Immature natural killer cell (primary cell): ENCODE measurements at regions not wholly inside any gene's neighbourhood (a gene's known extent, or its start where the extent isn't known, plus 50 kb on each side); places are given as distances from the start of the nearest gene placed in this dataset.

Experiments used
- DNase-seq, 3 donors: peaks; one replicate each; pipeline ENCODE4 v3.0.0; 2022; ENCODE audit warnings: mixed read lengths in 1 of 3
- H3K27ac Mint-ChIP-seq, 6 donors: one replicate each; pipeline ENCODE4 v1.8.0; 2020; ENCODE audit warnings: mixed read lengths in 6 of 6, mild to moderate bottlenecking in 5 of 6, inconsistent platforms in 4 of 6, moderate library complexity in 3 of 6
- H3K27me3 Mint-ChIP-seq, 3 donors: one replicate each; pipeline ENCODE4 v1.8.0; 2020 to 2021; ENCODE audit warnings: low read depth in 3 of 3, mild to moderate bottlenecking in 3 of 3, mixed read lengths in 3 of 3, moderate library complexity in 3 of 3, inconsistent platforms in 1 of 3
- H3K36me3 Mint-ChIP-seq, 3 donors: one replicate each; pipeline ENCODE4 v1.8.0; 2020; ENCODE audit warnings: mixed read lengths in 3 of 3, inconsistent platforms in 2 of 3, mild to moderate bottlenecking in 2 of 3
- H3K4me1 Mint-ChIP-seq, 2 donors: one replicate each; pipeline ENCODE4 v1.8.0; 2020; ENCODE audit warnings: inconsistent platforms in 2 of 2, mild to moderate bottlenecking in 2 of 2, mixed read lengths in 2 of 2, moderate library complexity in 1 of 2
- H3K4me3 Mint-ChIP-seq, 5 donors: one replicate each; pipeline ENCODE4 v1.8.0; 2020; ENCODE audit warnings: mild to moderate bottlenecking in 5 of 5, mixed read lengths in 5 of 5, inconsistent platforms in 3 of 5, moderate library complexity in 3 of 5
- H3K9me3 Mint-ChIP-seq, 6 donors: one replicate each; pipeline ENCODE4 v1.8.0; 2020; ENCODE audit warnings: mild to moderate bottlenecking in 6 of 6, mixed read lengths in 6 of 6, inconsistent platforms in 4 of 6, moderate library complexity in 3 of 6

DNA sequence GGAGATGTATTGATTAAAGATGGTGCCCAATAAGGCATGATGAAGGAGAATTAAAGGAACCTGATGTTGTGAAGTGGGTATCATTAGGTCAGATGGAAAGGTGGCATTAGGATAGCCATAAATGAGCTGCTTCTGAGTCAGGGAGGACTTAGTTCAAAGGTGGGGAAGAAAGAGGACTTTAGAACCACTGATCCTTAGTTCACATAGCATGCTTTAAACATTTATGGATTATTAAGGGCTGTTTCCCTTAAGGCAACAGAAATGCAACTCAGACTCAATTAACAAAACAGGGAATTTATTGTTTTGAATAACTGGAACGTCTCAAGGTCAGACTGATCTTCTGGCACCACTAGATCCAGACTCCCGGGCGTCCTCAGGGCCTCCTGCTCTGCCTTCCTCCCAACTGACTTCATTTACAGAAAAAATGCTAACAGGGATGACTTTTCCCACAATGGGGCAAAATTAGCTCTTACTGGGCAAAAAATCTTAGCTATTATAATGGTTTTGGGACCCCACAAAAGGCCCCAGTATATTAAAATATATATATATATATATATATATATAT is 1526.0 kb downstream of the TBC1D22A start:
- H3K4me1 Mint-ChIP-seq: no peaks in the 10 kb centered on the region
- peaks cover 0 to 7% (median 3%) of the 10 kb centered on the region in 3 donors for H3K36me3 Mint-ChIP-seq
- H3K27ac Mint-ChIP-seq: no peak overlapping the region
- H3K9me3 Mint-ChIP-seq: peaks cover 0 to 3% (median 0%) of the 10 kb centered on the region in 6 donors
- peaks cover 0 to 10% (median 5%) of the 10 kb centered on the region in 3 donors for H3K27me3 Mint-ChIP-seq
- no peak for DNase-seq
- H3K4me3 Mint-ChIP-seq: no peak overlapping the region

DNA sequence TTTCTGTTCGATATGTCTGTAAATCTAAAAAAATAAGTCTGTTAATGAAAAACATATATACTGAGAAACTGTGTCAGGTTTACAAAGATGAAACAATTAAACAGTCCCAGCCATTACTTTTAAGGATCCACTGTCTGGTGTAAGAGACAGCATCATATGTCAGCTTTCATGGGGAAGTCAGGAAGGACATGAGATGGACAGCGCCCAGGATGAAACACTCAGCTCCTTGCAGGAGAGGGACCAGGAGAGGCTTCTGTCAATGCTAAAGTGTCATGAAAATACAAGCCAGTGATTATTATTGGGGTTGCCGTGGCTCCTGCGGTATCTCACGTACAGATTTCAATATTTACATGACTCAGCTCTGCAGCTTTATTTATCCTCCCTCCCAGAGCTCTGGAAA is 1524.6 kb downstream of the TBC1D22A start:
- DNase-seq: no peak
- Mint-ChIP-seq H3K4me3 (no peak overlapping the region), H3K9me3 (peaks cover 0 to 3% (median 0%) of the 10 kb centered on the region in 6 donors), H3K4me1 (no peaks in the 10 kb centered on the region), H3K36me3 (peaks cover 0 to 6% (median 3%) of the 10 kb centered on the region in 3 donors), H3K27me3 (peaks cover 0 to 6% (median 2%) of the 10 kb centered on the region in 3 donors), H3K27ac (no peak overlapping the region)

DNA sequence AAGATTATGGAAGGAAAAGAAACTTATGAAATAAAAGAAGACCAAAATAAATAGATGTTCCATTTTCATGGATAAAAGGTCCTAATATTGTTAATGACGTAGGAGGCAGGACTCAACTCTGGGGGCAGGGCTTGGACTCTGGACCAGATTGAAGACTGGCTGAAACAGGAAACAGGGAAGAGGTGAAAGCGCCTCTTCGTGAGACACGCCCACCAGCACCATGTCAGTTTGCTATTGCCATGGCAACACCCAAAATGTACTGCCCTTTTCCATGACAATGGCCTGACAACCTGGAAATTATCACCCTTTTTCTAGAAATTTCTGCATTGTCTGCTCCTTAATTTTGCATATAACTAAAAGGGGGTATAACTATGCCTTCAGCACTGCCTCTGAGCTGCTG is 1522.2 kb downstream of the TBC1D22A start:
- Mint-ChIP-seq H3K36me3 (peaks cover 0 to 3% (median 0%) of the 10 kb centered on the region in 3 donors), H3K27me3 (peaks cover 3 to 8% (median 4%) of the 10 kb centered on the region in 3 donors), H3K9me3 (no peaks in the 10 kb centered on the region), H3K4me1 (no peaks in the 10 kb centered on the region), H3K4me3 (no peak overlapping the region), H3K27ac (no peak overlapping the region)
- no peak for DNase-seq

DNA sequence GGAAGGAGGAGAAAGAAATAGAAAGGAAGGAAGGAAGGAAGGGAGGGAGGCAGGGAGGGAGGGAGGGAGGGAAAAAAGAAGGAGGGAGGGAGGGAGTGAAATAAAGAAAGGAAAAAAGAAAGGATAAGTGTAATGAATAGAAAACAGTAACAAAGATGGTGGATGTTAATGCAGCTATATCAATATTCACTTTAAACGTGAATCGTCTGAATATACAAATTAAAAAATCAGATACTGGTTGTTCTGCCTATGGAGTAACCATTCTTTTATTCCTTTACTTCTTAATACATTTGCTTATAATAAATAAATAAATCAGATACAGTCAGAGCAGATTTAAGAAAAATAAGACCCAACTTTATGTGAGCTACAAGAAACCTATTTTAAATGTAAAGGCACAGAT is 1520.4 kb downstream of the TBC1D22A start:
- H3K27me3 Mint-ChIP-seq: peaks cover 7 to 13% (median 7%) of the 10 kb centered on the region in 3 donors
- no peaks in the 10 kb centered on the region for H3K4me1 Mint-ChIP-seq
- H3K36me3 Mint-ChIP-seq: peaks cover 0 to 3% (median 0%) of the 10 kb centered on the region in 3 donors
- H3K4me3 Mint-ChIP-seq: no peak overlapping the region
- H3K27ac Mint-ChIP-seq: no peak overlapping the region
- DNase-seq: no peak
- no peaks in the 10 kb centered on the region for H3K9me3 Mint-ChIP-seq

DNA sequence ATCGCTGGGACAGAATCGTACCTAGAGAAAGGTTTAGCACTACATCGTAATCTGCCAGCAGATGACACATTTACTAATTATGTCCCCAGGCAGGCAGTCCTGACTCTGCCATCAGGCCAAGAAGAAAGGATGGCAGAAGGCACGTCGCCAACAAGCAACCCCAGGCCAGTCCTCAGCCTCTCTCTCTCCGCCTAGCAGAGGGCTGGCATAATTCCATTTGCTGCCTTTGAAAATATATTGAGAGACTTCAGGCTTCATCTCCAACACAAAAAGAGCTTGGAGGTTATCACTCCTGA is 1517.0 kb downstream of the TBC1D22A start:
- Mint-ChIP-seq H3K4me3 (no peak overlapping the region), H3K36me3 (no peaks in the 10 kb centered on the region), H3K27ac (no peak overlapping the region), H3K4me1 (no peaks in the 10 kb centered on the region), H3K9me3 (no peaks in the 10 kb centered on the region), H3K27me3 (peaks cover 7 to 11% (median 11%) of the 10 kb centered on the region in 3 donors)
- DNase-seq: no peak

DNA sequence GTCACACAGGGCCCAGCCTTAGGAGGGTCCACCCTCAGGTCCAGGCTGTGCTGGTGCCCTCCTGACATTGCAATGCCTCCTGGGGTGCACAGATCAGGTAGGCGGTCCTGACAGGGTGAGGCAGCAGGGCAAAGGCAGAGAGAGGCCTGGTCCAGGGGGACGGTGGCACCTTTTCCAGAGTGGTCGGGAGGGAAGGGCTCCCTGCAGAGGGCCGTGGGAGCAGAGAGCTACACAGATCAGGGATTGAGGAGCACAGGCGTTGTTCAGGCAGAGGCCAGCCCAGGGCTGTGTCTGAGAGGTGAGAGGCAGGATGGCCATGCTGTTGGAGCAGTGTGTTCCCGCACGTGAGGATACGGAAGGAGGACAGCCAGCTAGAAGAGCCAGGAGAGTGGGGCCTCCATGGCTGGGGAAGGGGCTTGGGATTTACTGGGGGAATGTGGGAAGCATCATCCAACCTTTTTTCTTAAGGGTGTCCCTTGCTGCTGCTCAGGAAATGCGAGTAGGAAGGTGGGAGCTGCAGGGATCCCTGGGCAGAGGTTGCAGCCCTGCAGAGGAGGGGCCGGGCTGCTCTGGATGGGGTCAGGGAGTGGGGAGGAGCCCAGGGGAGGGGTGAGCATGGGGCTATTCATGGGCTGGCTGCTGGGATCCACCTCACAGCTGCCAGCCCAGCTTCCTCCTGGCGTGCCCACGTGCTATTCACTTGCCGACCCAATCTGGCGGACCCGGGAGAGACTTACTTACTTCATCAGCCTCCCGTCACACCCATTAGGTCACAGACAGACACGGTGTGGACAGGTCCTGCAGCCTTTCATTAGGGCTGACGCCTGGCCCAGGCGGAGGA is 1516.4 kb downstream of the TBC1D22A start:
- DNase-seq: no peak
- Mint-ChIP-seq H3K36me3 (no peaks in the 10 kb centered on the region), H3K4me3 (no peak overlapping the region), H3K27ac (no peak overlapping the region), H3K9me3 (no peaks in the 10 kb centered on the region), H3K4me1 (no peaks in the 10 kb centered on the region), H3K27me3 (peaks cover 7 to 11% (median 11%) of the 10 kb centered on the region in 3 donors)

DNA sequence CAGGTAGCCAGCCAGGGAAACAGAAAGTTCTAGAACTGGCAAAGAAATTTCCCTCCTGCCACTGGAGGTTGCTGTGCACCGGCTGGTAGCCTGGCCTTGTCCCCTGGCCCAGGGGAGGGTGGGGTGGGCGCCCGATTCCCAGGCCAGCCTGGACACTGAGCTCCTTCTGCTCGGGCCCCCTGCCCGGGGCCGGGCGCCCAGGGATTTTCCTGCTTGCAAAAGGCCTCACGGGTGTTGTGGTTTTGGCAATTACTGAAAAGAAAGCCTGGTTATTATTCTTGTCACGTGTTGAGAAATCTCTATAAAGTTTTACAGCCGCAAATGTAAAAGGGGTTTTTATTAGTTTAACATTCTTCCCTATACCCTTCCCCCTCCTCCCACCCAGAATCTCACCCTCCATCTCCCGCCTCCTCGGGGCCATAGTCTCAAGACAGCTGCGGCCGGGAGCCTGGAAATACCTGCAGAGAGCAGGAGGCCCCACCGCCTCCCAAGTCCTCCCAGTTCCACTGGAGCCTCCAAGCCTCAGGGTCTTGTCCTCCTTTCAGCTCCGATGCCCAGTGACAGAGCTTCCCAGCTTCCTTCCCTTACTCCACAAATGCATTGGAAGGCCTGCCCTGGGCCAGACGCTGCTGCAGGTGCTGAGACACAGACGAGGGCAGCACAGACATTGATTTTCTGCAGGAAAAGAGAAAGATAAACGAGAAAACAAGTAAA is 1515.6 kb downstream of the TBC1D22A start:
- H3K27ac Mint-ChIP-seq: no peak overlapping the region
- no peak for DNase-seq
- no peaks in the 10 kb centered on the region for H3K9me3 Mint-ChIP-seq
- H3K27me3 Mint-ChIP-seq: peaks cover 7 to 11% (median 11%) of the 10 kb centered on the region in 3 donors
- no peak overlapping the region for H3K4me3 Mint-ChIP-seq
- no peaks in the 10 kb centered on the region for H3K4me1 Mint-ChIP-seq
- no peaks in the 10 kb centered on the region for H3K36me3 Mint-ChIP-seq

DNA sequence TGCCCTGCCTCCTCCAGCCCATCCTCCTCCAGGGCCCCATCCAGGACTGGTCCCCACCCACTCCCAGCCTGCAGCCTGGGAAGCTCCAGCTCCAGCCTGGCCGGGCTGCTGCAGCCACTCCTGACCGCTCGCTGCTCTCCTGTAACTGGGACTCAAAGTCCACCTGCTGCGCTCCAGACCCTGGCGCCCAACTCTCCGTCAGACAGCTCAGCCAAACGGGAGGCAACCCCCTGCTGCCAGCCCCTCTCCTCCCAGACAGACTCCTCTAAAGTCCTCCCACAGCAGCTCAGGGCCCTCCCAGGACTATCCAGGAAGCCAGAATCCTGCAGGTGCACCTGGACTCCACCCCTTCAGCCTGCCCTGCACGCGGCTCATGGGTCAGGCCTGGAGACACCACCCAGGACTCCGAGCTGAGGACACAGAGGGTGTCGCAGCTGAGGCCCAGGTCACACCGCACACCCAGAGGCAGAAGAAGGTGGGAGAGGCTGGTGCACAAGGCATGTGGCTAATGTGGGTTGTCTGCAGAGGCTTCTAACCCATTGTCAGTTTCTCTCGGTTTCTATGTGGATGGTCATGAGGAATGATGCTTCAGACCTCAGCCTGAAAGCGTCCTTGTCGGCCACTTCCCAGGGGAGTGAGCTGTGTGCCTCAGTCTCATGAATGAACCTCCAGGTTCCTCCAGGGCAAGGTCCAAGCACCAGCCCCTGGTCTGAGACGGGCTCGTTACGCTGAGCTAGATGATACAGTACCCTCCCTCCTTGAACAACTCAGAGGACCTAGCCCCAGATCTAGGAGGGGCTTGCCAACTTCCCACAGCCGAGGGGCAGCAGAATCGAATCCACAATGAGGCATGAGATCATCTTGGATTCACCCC is 1514.8 kb downstream of the TBC1D22A start:
- H3K27ac Mint-ChIP-seq: no peak overlapping the region
- H3K4me3 Mint-ChIP-seq: no peak overlapping the region

DNA sequence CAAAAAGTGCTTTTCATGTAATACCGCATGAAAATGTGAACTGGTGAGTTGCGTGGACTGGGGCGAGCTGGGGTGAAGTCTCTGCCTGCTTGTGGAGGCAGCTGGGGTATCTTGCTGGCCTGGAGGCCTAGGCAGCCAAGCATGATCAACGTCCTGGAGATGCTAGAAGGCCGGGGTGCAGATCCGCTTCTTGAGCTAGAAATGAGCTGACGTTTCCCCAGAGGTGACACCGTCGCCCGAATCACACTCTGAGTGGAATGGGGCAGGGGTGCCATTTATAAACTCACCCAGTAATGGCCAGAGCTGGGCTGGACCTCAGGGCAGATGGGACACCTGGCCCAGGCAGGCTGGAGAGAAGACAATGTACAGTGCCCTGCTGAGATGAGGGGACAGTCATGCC is 1513.0 kb downstream of the TBC1D22A start:
- Mint-ChIP-seq H3K4me3 (no peak overlapping the region), H3K4me1 (no peaks in the 10 kb centered on the region), H3K27me3 (peaks cover 9 to 15% (median 10%) of the 10 kb centered on the region in 3 donors), H3K9me3 (no peaks in the 10 kb centered on the region), H3K27ac (no peak overlapping the region), H3K36me3 (no peaks in the 10 kb centered on the region)
- DNase-seq: no peak

More for the DNA sequence above, 1514.8 kb downstream of the TBC1D22A start:
- peaks cover 9 to 11% (median 11%) of the 10 kb centered on the region in 3 donors for H3K27me3 Mint-ChIP-seq
- no peaks in the 10 kb centered on the region for H3K4me1 Mint-ChIP-seq
- DNase-seq: no peak
- H3K9me3 Mint-ChIP-seq: no peaks in the 10 kb centered on the region
- H3K36me3 Mint-ChIP-seq: no peaks in the 10 kb centered on the region

DNA sequence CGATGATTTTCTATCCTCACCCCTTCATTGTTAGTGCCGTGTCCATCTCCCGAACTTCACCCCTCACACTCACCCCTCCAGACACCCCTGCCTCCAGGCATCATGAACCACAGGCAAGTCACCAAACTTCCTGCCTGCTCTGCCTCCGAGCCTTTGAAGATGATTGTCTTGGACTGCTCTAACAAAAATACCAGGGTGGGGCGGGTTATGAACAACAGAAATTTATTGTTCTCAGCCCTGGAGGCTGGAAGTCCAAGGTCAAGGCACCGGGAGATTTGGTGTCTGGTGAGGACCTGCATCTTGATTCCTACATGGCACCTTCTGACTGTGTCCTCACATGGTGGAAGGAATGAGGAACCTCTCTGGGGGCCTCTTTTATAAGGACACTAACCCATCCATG is 1508.3 kb downstream of the TBC1D22A start:
- no peaks in the 10 kb centered on the region for H3K4me1 Mint-ChIP-seq
- peaks cover 9 to 11% (median 9%) of the 10 kb centered on the region in 3 donors for H3K27me3 Mint-ChIP-seq
- no peak for DNase-seq
- no peaks in the 10 kb centered on the region for H3K9me3 Mint-ChIP-seq
- H3K27ac Mint-ChIP-seq: no peak overlapping the region
- no peak overlapping the region for H3K4me3 Mint-ChIP-seq
- H3K36me3 Mint-ChIP-seq: no peaks in the 10 kb centered on the region

DNA sequence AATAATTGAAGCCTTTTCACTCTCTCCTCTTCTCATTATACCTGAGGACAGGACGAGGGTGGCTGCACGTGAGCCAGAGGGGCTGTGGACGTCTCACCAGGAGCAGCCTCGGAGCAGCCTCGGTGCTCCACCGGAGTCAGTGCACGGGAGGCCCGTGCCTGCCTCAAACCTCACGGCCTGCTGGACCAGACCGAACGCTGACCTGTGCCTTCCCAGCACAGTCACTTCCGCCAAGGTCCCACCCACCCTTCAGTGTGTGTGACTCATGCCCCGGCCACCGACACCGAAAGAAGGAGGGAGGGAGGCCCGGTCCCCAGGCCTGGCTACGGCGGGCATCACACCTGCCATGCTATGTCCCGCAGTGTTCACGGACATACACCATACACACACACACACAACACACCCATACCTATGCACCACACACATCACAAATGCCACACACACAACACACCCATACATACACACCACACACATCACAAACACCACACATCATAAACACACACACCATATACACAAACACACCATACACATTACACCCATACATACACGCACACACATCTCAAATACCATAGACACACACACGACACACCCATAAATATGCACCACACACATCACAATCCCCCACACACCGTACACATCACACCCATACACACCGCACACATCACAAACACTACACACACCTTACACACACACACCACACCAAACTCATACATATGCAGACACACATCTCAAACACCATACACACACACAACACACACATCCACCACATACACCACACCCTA is 1506.5 kb downstream of the TBC1D22A start:
- Mint-ChIP-seq H3K36me3 (no peaks in the 10 kb centered on the region), H3K27me3 (peaks cover 4 to 18% (median 10%) of the 10 kb centered on the region in 3 donors), H3K4me1 (no peaks in the 10 kb centered on the region), H3K4me3 (no peak overlapping the region), H3K9me3 (no peaks in the 10 kb centered on the region), H3K27ac (no peak overlapping the region)
- DNase-seq: no peak

DNA sequence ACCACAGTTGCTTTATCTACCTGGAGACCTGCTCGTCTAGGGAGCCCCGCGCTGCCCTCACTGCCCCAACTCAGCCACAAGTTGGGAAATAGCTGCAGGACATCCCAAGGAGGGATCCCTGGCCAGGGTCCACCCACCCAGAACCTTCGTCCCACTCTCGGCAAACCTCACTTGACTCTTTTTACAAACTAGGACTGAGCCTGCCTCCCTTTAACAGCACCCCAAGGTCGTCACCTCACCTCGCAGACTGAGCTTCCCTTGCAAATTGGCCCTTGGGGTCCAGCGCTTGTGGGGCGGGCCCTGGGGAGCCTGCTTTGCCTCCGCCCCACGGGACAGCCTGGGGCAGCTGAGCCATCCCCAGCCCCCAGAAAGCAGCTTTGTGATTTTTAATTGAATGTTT is 1505.8 kb downstream of the TBC1D22A start:
- H3K4me1 Mint-ChIP-seq: no peaks in the 10 kb centered on the region
- no peaks in the 10 kb centered on the region for H3K36me3 Mint-ChIP-seq
- H3K27ac Mint-ChIP-seq: no peak overlapping the region
- peaks cover 4 to 18% (median 10%) of the 10 kb centered on the region in 3 donors for H3K27me3 Mint-ChIP-seq
- no peaks in the 10 kb centered on the region for H3K9me3 Mint-ChIP-seq
- no peak overlapping the region for H3K4me3 Mint-ChIP-seq
- no peak for DNase-seq

DNA sequence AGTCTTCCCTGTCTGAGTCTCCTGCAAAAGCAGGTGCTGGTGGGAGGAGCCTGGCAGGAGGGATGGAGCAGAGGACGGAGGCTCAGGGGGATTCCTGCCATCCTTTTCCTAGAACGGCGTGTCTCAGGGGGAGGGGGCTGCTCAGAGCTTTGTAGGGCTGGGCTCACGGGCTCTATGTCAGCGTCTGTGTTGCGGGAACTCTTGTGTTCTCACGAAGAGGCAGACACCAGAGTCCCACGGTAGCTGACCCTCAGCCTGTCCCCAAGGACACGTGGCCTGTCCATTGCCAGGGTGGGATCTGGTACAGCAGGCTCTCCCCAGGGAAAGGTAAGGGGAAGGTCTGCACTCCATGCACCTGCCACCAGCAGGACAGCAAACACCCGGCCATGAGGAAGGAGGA is 1505.2 kb downstream of the TBC1D22A start:
- no peak overlapping the region for H3K27ac Mint-ChIP-seq
- H3K27me3 Mint-ChIP-seq: peaks cover 4 to 18% (median 11%) of the 10 kb centered on the region in 3 donors
- H3K4me1 Mint-ChIP-seq: no peaks in the 10 kb centered on the region
- no peaks in the 10 kb centered on the region for H3K36me3 Mint-ChIP-seq
- no peak for DNase-seq
- no peaks in the 10 kb centered on the region for H3K9me3 Mint-ChIP-seq
- H3K4me3 Mint-ChIP-seq: no peak overlapping the region
